B cell (primary cell): ENCODE measurements at regions not wholly inside any gene's neighbourhood (a gene's known extent, or its start where the extent isn't known, plus 50 kb on each side); places are given as distances from the start of the nearest gene placed in this dataset. TPM values are rescaled to one million over a fixed set of nuclear protein-coding genes. Genes with fewer than 3 reads are reported as not detected.

Source experiments
- ATAC-seq: fragments of 200-7000 bp; cut with Tn5 transposase; one replicate; pipeline ENCODE4 v1.10.0; 2021; ENCODE audit warnings: low read depth, mild to moderate bottlenecking, moderate number of reproducible peaks, moderate library complexity
- CTCF ChIA-PET: fragments of 350-600 bp; sonication (Branson Sonifier 250); formaldehyde crosslinking; loops from one replicate; lab custom pipeline; 2021; ENCODE audit warnings: antibody characterized with exemption, inconsistent platforms; lab: Charles Lee
- POLR2A ChIA-PET: fragments of 350-600 bp; sonication (Branson Sonifier 250); formaldehyde crosslinking; loops from one replicate; lab custom pipeline; 2021; ENCODE audit warnings: antibody characterized with exemption; lab: Charles Lee
- DNase-seq: peaks from one replicate; pipeline ENCODE4 v3.0.0; 2013
- H2AFZ ChIP-seq: 2 replicates; pipeline ENCODE4 v1.6.1; 2012; ENCODE audit warnings: mild to moderate bottlenecking, low read depth, low read length; ENCODE audit not compliant: insufficient read depth, poor library complexity, severe bottlenecking
- H3K27ac ChIP-seq, 2 donors: 1 replicate in 1 of 2; 2 replicates in 1 of 2; pipeline ENCODE4 v1.5.1; 2012 to 2013; ENCODE audit warnings: low read length in 2 of 2, mild to moderate bottlenecking in 2 of 2, moderate library complexity in 1 of 2
- H3K27me3 ChIP-seq, 4 experiments: fragments of 200-600 bp in 1 of 4; sonication (generic) in 1 of 4; replicated peaks in 1 of 4; 1 replicate in 2 of 4; 2 replicates in 2 of 4; pipeline versions ENCODE4 v1.6.1 to v1.7.0; 2013 to 2016; ENCODE audit warnings: low read length in 3 of 4, mild to moderate bottlenecking in 2 of 4, mixed read lengths in 1 of 4, moderate library complexity in 1 of 4; ENCODE audit not compliant: insufficient read depth in 4 of 4, control insufficient read depth in 3 of 4; ENCODE audit errors: control extremely low read depth in 1 of 4
- H3K36me3 ChIP-seq, 2 experiments: replicated peaks in 1 of 2; 1 replicate in 1 of 2; 2 replicates in 1 of 2; pipeline versions ENCODE4 v1.6.1 to v1.7.1; 2013; ENCODE audit warnings: low read length in 1 of 2; ENCODE audit not compliant: insufficient read depth in 2 of 2, control insufficient read depth in 1 of 2; ENCODE audit errors: control extremely low read depth in 1 of 2, extremely low read depth in 1 of 2
- H3K4me1 ChIP-seq, 2 donors: fragments of 200-600 bp in 1 of 2; sonication (generic) in 1 of 2; 1 replicate in 1 of 2; 2 replicates in 1 of 2; pipeline versions ENCODE4 v1.5.1 to v1.6.1; 2013 to 2017; ENCODE audit warnings: low read length in 2 of 2; ENCODE audit not compliant: control insufficient read depth in 2 of 2, insufficient read depth in 2 of 2
- H3K4me2 ChIP-seq: replicated peaks from 2 replicates; pipeline ENCODE3; 2012; ENCODE audit warnings: mild to moderate bottlenecking, low read depth, low read length; ENCODE audit not compliant: poor library complexity, severe bottlenecking
- H3K4me3 ChIP-seq, 5 experiments: fragments of 200-600 bp in 1 of 5; sonication (generic) in 1 of 5; 1 replicate in 3 of 5; 2 replicates in 2 of 5; pipeline versions ENCODE4 v1.5.1 to v1.7.0; 2011 to 2016; ENCODE audit warnings: low read length in 4 of 5, mild to moderate bottlenecking in 4 of 5, low read depth in 2 of 5, control low read depth in 1 of 5, moderate library complexity in 1 of 5; ENCODE audit not compliant: insufficient read depth in 1 of 5; ENCODE audit errors: control extremely low read depth in 1 of 5, extremely low read depth in 1 of 5
- H3K79me2 ChIP-seq: fragments of 200-600 bp; sonication (generic); one replicate; pipeline ENCODE4 v1.6.0; 2016; ENCODE audit warnings: low read length; ENCODE audit not compliant: control insufficient read depth, insufficient read depth
- H3K9ac ChIP-seq: fragments of 200-600 bp; sonication (generic); 2 replicates; pipeline ENCODE4 v1.6.1; 2017; ENCODE audit warnings: mild to moderate bottlenecking, low read length, moderate library complexity
- H3K9me3 ChIP-seq, 3 donors: one replicate each; pipeline versions ENCODE4 v1.6.1 to v1.7.1; 2013; ENCODE audit warnings: low read length in 2 of 3; ENCODE audit not compliant: control insufficient read depth in 2 of 3, insufficient read depth in 1 of 3; ENCODE audit errors: control extremely low read depth in 1 of 3
- H4K20me1 ChIP-seq: 2 replicates; pipeline ENCODE4 v1.6.0; 2012; ENCODE audit warnings: mild to moderate bottlenecking, low read length; ENCODE audit not compliant: insufficient read depth, control insufficient read depth, poor library complexity, severe bottlenecking
- H3K27ac Mint-ChIP-seq: one replicate; pipeline ENCODE4 v1.8.0; 2021; ENCODE audit warnings: mixed read lengths
- H3K27me3 Mint-ChIP-seq: one replicate; pipeline ENCODE4 v1.8.0; 2021; ENCODE audit warnings: mixed read lengths
- H3K4me1 Mint-ChIP-seq: one replicate; pipeline ENCODE4 v1.8.0; 2021; ENCODE audit warnings: mixed read lengths
- H3K4me3 Mint-ChIP-seq: one replicate; pipeline ENCODE4 v1.8.0; 2021; ENCODE audit warnings: mixed read lengths
- H3K9me3 Mint-ChIP-seq: one replicate; pipeline ENCODE4 v1.8.0; 2022; ENCODE audit warnings: mixed read lengths; ENCODE audit not compliant: insufficient read depth
- CTCF ChIP-seq: fragments of 200-600 bp; IDR thresholded peaks from one replicate; pipeline ENCODE4 v1.8.0; 2022; ENCODE audit warnings: antibody characterized with exemption, mild to moderate bottlenecking
- EZH2 ChIP-seq: IDR thresholded peaks from 2 replicates; pipeline ENCODE4 v1.6.1; 2012; ENCODE audit warnings: borderline replicate concordance, low read depth, mild to moderate bottlenecking, moderate library complexity, low read length; ENCODE audit not compliant: insufficient read depth, poor library complexity, severe bottlenecking
- WGBS: methylation state at CpG from one replicate; pipeline ENCODE4 v1.1.5; 2013; ENCODE audit warnings: missing lambda C conversion rate; ENCODE audit not compliant: insufficient coverage; 5-methylcytosine and 5-hydroxymethylcytosine counted together
- intact Hi-C: fragments of 100-400 bp; cut with micrococcal nuclease; formaldehyde crosslinking; loops from one replicate; pipeline ENCODE4 v1.10.0; 2022
- small RNA-seq: library from RNA; depleted of rRNA; stranded (forward); fragments of <200 nt; gene quantifications from one replicate; pipeline ENCODE3, GENCODE V24; 2012; ENCODE audit warnings: low replicate concordance, low read depth; ENCODE audit not compliant: insufficient read length

- no peak overlapping the region for H3K9ac ChIP-seq
- Mint-ChIP-seq H3K9me3 (no peaks in the 10 kb centered on the region), H3K27me3 (peaks cover 3% of the 10 kb centered on the region), H3K4me1 (no peaks in the 10 kb centered on the region), H3K27ac (no peak overlapping the region), H3K4me3 (no peak overlapping the region)
- intact Hi-C loops = no loop called here
- H3K4me1 ChIP-seq = no peaks in the 10 kb centered on the region
- ChIA-PET POLR2A (no interaction called here), CTCF (no interaction called here)
- no peaks in the 10 kb centered on the region for H3K36me3 ChIP-seq
- TF ChIP-seq EZH2 (no peak), CTCF (no peak)
- no peak overlapping the region for H3K4me2 ChIP-seq
- ATAC-seq (no peak), DNase-seq (no peak)
- H4K20me1 ChIP-seq = no peaks in the 10 kb centered on the region
- no peak overlapping the region for H3K4me3 ChIP-seq
- no peak overlapping the region for H2AFZ ChIP-seq
- H3K27me3 ChIP-seq = no peaks in the 10 kb centered on the region
- no peak overlapping the region for H3K27ac ChIP-seq
- WGBS = 93% methylated on average over 3 of the region's 5 CpGs
- no peaks in the 10 kb centered on the region for H3K9me3 ChIP-seq
- no peaks in the 10 kb centered on the region for H3K79me2 ChIP-seq
Measured at GRCh38 chr1:218226005-218226404, 59.1 kb upstream of the RRP15 start.

Small RNAs in the stretch of these regions (small RNA-seq; reads per million reads assigned to genes)
- gene RNU1-141P = not detected
